GM19372 (cell line): ENCODE measurements at regions not wholly inside any gene's neighbourhood (a gene's known extent, or its start where the extent isn't known, plus 50 kb on each side); places are given as distances from the start of the nearest gene placed in this dataset.
"Not testable (repeated sequence)": the region's sequence is repeated elsewhere in the genome, so short reads cannot be mapped to it uniquely, and the experiment has no call there.

Experiments used
- ATAC-seq: cut with Tn5 transposase; IDR thresholded peaks from one replicate; pipeline ENCODE4 v1.9.1; 2021; ENCODE audit warnings: mild to moderate bottlenecking, low read depth, moderate library complexity; ENCODE audit not compliant: unreplicated experiment

DNA sequence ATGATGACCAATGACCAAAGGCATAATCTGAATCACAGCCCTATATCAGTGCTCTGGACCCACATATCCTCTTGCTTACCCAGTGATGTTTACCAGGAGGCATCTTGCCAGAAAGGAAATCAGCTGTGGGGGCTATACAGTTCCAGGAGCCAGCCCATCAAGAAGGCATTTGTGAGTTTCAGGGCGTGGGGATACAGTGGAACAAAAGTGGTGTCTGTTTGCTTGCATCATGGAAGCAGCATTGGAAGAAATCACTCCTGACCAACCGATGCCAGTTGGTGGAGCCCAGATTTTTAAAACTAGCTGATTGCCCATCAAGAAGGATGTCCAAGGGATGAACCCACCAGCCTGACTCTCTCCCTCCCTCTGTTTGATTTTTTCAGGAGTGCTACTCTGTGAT lies 106.5 kb upstream of the EGFLAM start:
- no peak for ATAC-seq

DNA sequence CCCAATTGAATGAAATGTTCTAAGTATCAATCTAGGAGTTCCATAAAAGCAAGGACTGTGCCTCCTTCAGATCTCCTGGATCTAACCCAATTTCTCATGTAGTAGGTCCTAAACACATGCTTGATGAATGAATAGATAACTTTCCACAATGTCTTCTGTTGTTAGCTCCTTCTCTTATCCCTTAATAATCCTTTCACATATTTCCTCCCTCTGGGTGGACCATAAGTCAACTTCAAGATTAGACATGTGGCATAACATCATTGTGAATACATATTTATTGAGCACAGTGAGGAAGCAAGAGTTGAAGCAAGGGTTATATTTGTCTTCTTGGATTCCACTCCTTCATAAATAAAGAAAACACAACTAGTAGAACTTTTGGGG lies 108.6 kb upstream of the EGFLAM start:
- ATAC-seq: no peak

DNA sequence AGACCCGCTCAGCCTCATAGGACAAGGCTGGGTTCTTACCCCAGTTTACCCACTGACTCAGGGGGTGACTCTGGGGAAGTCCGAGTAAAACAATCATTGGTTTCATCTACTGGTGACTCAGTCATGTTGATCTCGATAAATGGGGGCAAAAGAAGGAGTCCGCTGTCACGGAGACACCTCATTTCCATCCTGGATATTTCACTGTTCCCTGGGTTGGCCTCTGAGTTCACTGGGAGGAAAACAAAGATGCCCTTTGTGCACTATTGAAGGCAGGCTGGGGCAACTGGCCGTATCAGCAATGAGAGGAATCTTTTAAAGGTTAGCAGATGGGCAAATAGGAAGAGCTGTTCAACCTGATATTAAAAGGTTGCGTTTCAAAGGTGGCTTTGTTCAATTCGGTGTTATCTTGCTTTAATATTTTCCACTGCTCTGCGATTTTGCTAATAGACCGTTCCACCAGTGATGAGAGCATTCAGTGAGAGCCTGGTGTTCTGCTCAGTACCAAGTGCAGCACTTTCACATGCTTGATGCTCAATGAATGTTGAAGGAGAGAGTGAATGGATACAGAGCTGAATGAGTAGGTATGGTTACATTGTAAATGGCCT lies 110.2 kb upstream of the EGFLAM start:
- no peak for ATAC-seq

DNA sequence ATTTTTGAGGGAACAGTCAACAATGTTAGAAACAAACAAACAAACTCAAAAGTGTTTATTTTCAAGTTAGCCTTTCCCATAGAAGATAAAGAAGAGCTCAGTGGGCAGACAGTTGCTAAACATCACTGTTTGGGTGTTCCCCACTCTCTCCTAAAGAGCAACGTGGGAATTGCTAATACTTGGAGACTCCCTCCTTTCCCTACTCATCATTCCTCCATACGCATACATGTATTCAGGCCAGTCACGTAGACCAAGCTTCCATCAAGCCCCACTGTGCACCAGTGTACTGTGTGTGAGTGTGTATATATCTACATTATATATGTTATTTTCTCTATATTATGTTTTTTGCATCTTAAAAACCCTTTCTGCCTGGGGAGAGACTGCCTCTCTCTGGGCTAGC lies 115.0 kb upstream of the EGFLAM start:
- no peak for ATAC-seq

DNA sequence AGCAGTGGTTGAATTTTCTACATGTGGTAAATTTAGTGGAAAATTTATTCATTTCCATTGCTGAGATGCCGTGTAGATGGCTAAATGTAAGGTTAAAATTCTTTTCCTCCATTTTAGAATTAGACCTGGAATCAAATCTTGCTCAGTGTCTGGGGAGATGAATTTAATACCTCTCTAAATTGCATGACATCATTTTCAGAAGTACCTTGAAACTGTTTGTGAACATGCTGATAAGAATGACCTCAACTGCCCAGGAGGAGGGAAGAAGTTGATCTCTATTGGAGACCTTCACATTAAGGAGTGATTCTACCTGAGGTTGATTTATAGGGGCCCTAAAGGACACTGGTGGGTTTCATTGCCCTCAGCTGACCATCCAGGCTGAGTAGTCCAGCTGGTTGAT lies 116.7 kb upstream of the EGFLAM start:
- ATAC-seq: no peak

DNA sequence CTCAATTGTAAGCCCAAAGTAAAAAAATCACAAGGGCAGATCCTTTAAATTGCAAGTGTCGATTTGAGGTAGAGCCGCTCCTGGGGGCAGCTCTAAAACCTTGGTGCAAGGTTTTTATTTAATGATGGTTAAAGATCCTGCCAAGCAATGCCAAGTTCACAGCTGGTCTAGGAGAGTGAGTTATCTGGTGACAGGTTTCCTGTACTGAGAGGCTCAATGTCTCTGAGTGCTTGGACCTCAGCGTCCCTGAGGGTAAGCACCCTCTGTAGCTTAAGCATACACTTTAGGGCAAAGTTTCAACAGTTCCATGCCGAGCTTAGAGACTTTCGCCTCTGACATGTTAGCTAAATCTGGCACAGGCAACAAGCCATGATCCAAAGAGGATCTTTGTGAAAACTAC lies 119.8 kb upstream of the EGFLAM start:
- ATAC-seq: no peak

DNA sequence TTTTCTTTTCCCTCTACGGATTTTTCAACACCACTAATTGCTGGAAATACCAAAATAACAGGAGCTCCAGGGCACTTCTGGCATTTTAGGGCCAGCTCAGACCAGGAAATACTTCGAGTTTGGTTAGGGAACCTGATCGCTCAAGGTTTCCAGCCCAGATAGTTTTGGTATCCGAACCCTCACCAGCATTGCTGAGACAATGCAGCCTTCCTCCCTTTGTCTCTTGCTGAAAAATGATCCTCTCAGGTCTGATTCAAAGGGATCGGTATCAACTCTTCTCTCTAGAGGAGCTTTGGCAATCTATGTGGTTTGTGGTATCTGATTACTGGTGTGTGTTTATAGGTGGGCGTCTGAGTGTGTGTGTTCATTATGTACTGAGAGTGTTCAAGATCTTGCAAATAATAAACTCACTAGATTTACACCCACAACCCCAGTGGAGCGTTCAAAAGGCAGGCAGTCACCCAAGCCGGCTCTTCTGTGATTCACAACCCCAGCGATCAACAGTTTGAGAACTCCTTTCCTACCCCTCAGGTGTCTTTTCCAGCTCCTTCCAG lies 122.8 kb upstream of the EGFLAM start:
- no peak for ATAC-seq

DNA sequence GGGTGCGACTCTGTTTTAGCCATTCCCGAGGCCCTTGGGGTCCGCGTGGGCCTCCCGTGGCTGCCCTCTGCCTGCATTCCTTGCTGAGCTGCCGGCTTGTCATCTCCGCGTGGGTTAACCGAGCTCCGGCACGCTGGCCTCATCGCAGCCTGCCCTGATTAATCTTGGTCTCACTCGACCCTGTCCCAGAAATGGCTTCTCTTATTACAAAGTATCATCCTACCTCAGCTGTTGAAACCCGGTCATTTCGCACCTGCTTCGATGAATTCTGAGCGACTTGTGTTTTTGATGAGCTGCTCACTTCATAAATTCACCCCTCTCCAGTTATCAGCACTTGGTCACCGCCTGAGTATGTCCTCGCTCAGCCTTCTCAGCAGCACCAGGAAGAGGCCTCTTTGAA lies 123.5 kb upstream of the EGFLAM start:
- no peak for ATAC-seq

DNA sequence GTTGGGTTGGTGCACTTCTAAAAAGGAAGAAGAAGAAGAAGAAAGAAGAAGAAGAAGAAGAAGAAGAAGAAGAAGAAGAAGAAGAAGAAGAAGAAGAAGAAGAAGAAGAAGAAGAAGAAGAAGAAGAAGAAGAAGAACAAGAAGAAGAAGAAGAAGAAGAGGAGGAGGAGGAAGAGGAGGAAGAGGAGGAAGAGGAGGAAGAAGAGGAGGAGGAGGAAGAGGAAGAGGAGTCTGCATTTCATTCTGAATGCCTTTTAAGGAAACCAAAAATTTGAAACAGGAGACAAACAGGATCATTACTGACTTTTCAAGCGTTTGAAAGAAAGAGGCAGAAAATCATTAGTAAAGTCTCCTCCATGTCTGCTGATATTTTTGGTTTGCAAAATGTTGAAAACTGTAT lies 124.1 kb upstream of the EGFLAM start:
- not testable (repeated sequence) for ATAC-seq

DNA sequence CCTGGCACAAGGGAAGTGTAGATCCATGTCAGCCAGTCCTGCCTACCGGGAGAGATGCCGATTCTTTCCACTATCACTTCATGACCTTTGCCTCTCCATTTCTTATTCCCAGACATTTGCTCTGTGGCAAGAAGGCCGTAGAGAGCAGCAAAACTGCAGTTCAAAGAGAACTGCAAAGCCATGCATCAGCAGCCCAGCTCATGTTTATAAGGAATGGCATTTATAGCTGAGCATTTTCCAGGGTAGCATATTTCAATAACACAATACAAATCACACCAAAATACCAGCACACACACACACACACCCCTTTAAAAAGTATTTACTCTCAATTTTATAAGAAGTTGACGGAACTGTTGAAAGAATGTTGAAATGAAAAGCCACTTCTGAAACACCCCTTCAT lies 126.7 kb upstream of the EGFLAM start:
- no peak for ATAC-seq

DNA sequence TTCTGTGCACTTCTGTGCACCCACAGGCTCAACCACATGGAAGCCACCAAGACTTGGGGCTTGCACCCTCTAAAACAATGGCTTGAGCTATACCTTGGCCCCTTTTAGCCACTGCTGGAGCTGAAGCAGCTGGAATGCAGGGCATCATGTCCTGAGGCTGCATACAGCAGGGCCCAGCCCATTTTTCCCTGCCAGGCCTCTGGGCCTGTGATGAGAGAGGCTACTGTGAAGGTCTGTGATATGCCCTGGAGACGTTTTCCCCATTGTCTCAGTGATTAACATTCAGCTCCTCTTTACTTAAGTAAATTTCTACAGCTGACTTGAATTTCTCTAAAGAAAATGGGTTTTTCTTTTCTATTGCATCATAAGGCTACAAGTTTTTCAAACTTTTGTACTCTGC lies 134.0 kb upstream of the EGFLAM start:
- ATAC-seq: no peak

DNA sequence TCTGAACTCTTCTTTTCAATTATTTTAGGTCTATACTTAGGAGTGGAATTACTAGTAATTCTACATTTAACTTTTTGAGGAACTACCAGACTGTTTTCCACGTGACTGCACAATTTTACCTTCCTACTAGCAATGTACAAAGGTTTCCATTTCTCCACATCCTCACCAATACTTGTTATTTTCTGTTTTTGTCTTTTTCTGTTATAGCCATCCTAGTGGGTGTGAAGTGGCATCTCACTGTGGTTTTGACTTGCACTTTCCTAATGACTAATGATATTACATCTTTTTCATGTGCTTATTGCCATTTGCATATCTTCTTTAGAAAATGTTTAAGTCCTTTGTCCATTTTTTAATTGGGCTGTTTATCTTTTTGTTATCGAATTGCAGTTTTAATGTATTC lies 136.9 kb upstream of the EGFLAM start:
- no peak for ATAC-seq

DNA sequence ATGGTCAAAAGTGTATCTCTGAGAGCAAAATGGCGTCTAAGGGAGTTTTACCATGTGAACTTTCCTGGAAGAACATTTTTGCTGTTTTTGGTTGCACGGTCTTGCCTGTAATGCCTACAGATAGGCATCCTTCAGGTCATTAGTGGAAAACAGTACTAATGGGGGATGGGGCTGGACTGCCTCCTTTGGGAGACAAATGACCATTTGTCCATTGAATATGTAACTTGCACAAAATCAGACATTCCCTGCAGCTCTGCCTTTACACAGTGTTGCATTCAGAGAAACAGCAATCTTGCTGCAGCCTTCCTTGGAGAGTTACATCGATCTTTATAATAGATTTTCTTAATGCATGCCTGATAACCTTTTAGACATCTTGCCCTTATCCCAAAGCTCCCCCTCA lies 138.5 kb upstream of the EGFLAM start:
- no peak for ATAC-seq

DNA sequence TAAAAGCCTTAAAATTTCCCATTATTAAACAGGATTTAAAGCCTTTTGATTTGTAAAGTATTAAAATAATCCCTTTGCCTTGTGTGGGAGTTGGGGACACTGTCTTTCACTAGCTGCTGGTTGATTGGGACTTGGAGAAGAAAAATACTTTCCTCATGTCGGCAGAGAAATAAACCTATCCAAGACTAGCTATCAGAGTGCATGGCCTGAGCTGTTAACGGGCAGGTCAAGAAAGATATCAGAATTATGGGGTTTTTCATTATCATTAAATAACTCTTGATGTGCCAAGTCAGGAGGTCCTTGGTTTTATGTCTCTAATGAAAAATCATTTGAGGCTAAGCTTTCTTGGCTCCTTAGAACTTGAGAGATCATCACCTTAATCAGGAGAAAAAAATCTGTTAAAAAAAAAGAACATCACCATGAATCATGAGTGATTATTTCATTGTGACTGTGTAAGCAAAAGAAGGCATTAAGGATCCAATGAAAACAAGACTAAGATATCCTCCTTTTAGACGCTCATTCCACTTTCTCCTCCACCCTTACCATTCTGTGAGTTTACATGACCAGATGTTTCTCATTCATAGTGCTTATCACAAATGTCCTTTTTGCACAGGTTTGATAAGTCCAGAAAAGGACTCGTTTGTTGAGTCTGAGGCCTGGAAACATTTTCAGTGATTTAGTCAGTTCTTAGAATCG lies 140.4 kb upstream of the EGFLAM start:
- ATAC-seq: no peak

DNA sequence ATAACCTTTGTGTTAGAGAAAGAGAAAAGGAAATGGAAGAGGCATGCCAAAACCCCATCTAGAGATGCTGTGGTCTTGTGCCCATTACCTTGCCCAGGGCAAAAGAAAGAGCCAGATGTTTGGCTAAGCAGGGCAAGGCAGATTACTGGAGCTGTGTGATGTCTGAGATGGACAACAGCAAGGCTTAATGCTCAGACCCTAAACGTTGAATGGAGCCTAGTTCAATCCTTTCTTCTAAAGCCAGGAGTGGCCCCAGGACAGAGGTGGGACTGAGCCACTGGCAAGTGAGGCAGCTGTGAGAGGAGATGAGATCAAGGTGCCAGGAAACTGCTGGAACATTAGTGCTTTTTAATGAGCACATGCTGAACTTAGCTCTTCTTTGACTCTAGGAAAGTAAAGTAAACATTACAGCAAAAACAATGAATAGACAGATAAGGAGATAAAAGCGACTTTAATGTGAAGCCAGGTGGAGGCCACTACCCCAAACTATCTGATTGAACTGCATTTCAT lies 143.0 kb upstream of the EGFLAM start:
- ATAC-seq: no peak

DNA sequence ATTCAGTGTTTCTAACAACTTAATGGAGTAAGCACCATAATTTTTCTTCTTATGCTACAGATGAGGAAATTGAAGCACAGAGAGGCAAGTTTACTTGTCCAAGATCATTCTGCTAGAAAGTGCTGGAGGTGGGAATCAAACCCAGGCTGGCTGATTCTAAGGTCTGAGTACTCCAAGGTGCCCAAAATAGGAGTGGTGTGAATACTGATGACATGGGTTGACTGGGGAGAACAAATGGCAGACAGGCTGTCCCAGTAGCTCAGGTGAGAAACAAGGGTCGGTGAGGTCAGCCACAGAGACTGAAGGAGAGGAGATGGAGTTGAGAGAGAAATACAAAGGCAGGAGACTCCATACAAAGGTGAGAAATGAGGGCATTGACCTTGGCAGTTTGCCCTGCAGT lies 144.5 kb upstream of the EGFLAM start:
- ATAC-seq: no peak

DNA sequence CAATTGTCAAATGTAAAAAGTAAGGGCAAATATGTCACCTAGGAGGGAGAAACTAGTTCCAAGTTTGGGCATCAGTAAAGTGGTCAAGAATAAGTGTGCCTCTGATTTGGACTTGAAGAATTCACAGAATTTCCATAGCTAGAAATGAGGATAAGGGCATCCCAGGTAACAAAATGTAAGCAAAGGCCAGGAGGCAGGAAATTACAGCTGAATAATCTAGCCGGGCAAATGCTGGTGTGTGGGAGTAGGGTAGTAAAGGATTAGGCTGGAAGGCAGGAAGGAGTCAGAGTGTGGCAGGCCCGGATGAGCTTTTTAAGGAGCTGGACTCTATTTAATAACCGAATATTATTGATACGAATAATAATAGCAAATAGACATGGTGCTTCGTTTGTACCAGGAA lies 144.9 kb upstream of the EGFLAM start:
- no peak for ATAC-seq

DNA sequence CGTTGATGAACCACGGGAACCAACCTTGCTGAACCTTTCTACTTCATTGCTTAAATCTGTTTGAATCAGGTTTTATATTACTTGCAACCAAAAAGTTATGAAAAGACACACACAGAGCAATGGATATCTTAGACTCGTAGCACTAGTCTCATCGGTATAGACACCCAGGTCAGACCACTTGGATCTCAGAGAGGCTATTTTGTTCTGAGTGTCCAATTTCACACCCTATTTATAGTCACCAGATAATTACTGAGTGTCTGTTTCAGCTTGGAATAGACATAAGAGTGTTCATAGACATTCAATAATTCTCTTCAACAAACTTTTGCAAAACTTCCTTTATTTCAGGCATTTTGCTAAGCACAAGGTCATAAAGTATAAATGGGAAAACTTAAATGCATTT lies 145.4 kb upstream of the EGFLAM start:
- no peak for ATAC-seq

DNA sequence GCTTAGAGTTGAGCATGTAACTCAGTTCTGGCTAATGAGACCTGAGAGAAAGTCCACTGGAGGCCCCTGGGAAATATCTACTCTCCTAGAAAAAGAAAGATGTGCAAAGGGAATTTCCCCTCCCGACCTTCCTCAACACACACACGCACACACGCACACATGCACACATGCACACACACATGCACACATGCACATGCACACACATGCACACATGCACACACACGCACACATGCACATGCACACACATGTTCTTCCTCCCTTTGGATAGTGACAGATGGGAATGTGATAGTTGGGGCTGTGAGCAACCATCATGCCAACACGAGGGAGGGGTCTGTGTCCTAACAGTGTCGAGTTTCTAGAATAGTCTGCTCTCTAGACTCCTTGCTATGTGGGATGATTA lies 148.2 kb upstream of the EGFLAM start:
- no peak for ATAC-seq

DNA sequence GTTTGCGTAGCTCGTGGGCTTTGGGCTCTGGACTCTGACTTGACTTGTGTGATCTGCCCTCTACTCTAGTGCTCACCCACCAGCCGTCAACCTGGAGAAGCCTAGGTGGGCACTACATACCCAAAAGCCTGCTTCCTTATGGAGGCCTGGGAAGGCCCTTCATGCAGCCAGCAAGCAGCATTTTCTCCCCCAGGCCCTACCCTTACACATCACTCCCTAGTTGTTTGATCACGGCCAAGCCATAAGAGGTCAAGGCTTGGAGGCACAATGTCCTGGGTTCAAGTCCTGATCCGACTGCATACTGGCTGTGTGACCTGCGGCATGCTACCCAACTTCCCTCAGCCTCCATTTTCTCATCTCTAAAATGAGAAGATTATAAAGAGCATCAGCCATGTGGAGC lies 151.3 kb upstream of the EGFLAM start:
- no peak for ATAC-seq

DNA sequence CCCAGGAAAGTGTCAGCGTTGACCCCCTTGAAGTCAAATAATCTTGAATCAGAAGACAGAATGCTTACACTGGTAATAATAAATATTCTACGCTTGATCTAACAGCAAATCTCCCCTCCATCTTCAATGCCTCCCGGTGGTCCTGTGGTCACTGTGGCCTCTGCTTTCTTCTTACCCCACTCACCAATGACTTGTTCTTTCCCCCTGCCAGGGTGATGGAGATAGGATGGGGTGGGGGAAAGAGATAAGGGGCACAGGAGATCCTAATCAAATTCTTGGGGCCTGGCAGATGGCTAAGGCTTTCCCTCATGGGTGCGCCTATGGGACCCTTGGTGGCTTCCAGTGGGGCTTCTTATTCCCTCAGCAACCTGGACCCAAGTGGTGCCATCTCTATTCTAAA lies 152.6 kb upstream of the EGFLAM start:
- no peak for ATAC-seq

DNA sequence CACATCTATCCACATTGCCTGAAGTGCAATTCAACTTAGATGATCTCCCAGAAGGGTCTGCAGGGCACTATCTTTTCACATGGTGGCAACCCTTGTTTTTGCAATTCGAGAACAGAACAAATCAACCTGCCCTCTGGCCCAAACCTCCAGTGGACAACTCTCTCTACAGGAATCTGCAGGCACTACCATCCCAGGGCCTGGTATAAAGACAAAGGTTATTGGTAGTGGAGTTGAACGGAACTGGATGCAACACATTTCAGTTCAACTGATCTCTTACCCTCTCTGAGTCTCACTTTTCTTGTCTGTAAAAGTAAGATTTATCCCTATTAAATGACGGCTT lies 153.2 kb upstream of the EGFLAM start:
- ATAC-seq: no peak
